Testis (tissue), 2 donors: ENCODE measurements at regions not wholly inside any gene's neighbourhood (a gene's known extent, or its start where the extent isn't known, plus 50 kb on each side); places are given as distances from the start of the nearest gene placed in this dataset.
A peak's percentile ranks its signal among the peaks of the same experiment; 100 is the strongest.

ENCODE experiments used
- DNase-seq: peaks from one replicate; pipeline ENCODE4 v3.0.0-alpha.2; 2019
- H3K27ac ChIP-seq, 2 donors: fragments of 200-600 bp; sonication (generic); one replicate each; pipeline ENCODE4 v1.5.1; 2019
- H3K27me3 ChIP-seq: fragments of 200-600 bp; sonication (generic); one replicate; pipeline ENCODE4 v1.5.1; 2019
- H3K36me3 ChIP-seq: fragments of 200-600 bp; sonication (generic); one replicate; pipeline ENCODE4 v1.5.1; 2017; ENCODE audit warnings: low read depth; ENCODE audit errors: missing control alignments
- H3K4me1 ChIP-seq: fragments of 200-600 bp; sonication (generic); one replicate; pipeline ENCODE4 v1.5.1; 2019
- H3K4me3 ChIP-seq, 2 donors: fragments of 200-600 bp; sonication (generic); one replicate each; pipeline ENCODE4 v1.5.1; 2017 to 2019
- H3K9me3 ChIP-seq: fragments of 200-600 bp; sonication (generic); one replicate; pipeline ENCODE4 v1.5.1; 2017
- CTCF ChIP-seq, 3 experiments: fragments of 450-650 bp in 2 of 3; fragments of 200-600 bp in 1 of 3; sonication (generic) in 1 of 3; IDR thresholded peaks; one replicate each; pipeline ENCODE4 v1.5.1; 2016 to 2019; ENCODE audit warnings: antibody characterized with exemption in 3 of 3, mild to moderate bottlenecking in 2 of 3, moderate library complexity in 1 of 3
- POLR2A ChIP-seq: fragments of 450-650 bp; IDR thresholded peaks from one replicate; pipeline ENCODE4 v1.6.1; 2017; ENCODE audit warnings: antibody characterized with exemption, mild to moderate bottlenecking, moderate library complexity
- WGBS, 2 donors: methylation state at CpG; one replicate each; pipeline ENCODE4 v1.1.5; 2018; 5-methylcytosine and 5-hydroxymethylcytosine counted together
- intact Hi-C: fragments of 100-400 bp; cut with DNase I; formaldehyde crosslinking; loops from one replicate; pipeline ENCODE4 v1.15.1; 2023; ENCODE audit warnings: low total_unique reads

GRCh38 chr2:64869126-64869525 lies 120.1 kb upstream of the SLC1A4 start:
- intact Hi-C loops: loop anchor here (5.0 to 10.0 kb wide), 3 partner anchors 104 to 277 kb away; no protein-coding TSS in a partner anchor
- Histone ChIP-seq H3K27me3 (no peaks in the 10 kb centered on the region), H3K9me3 (no peaks in the 10 kb centered on the region), H3K4me3 (no peak overlapping the region), H3K36me3 (no peaks in the 10 kb centered on the region), H3K4me1 (peaks cover 13% of the 10 kb centered on the region), H3K27ac (no peak overlapping the region)
- TF ChIP-seq POLR2A (no peak), CTCF (IDR thresholded peaks at IDR 0.05) (no peak)
- WGBS, 2 donors: 75 to 83% methylated on average over 10 of the region's 10 CpGs
- DNase-seq: no peak

DNA sequence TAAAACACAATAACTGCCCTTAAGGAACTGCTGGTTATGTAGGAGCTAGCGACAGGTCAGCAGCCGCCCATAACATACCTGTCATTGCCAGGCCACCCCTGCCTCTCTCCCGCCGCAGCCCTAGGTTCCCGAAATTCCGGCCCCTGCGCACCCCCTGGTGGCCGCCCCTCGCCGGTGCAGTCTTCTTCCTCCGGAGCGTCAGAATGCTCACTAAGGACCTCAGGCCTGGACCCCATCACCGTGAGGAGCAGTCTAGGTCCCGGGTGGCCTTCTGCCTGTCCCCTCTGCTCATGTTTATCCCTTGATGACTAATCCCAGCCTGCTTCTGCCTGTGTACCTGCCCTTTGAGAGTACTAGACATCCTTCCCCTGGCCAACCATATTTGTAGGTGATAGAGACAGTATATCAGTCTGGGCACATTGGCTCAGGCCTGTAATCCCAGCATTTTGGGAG lies 115.7 kb upstream of the SLC1A4 start:
- TF ChIP-seq POLR2A (no peak), CTCF (IDR thresholded peaks at IDR 0.05) (peak; percentile 85 to 97 (median 93))
- intact Hi-C loops: no loop called here
- Histone ChIP-seq H3K9me3 (no peaks in the 10 kb centered on the region), H3K36me3 (no peaks in the 10 kb centered on the region), H3K4me3 (peak overlapping the region in 1 of 2 donors; percentile 34), H3K27ac (no peak overlapping the region), H3K27me3 (no peaks in the 10 kb centered on the region), H3K4me1 (peaks cover 5% of the 10 kb centered on the region)
- WGBS, 2 donors: 0 to 1% methylated on average over 10 to 14 of the region's 14 CpGs
- DNase-seq: peak; percentile 88

DNA sequence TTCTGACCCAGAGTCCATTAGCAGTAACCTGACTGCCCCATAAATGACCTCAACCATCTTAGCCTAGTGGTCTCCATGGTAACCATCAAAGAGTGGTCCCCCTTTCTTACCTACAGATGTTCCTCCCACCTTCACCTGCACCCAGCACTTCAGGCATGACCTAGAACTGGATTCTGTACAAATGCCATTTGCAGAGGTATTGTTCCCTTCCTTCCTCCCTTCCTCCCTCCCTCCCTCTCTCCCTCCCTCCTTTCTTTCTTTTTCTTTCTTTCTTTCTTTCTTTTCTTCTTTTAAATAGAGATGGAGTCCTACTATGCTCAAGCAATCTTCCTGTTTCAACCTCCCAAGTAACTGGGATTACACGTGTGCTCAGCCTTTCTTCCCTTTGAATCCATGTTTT lies 114.6 kb upstream of the SLC1A4 start:
- TF ChIP-seq POLR2A (no peak), CTCF (IDR thresholded peaks at IDR 0.05) (no peak)
- H3K4me3 ChIP-seq: no peak overlapping the region
- no peaks in the 10 kb centered on the region for H3K9me3 ChIP-seq
- H3K27ac ChIP-seq: no peak overlapping the region
- H3K4me1 ChIP-seq: peaks cover 5% of the 10 kb centered on the region
- 91 to 97% methylated on average over 1 of the region's 1 CpG for WGBS, 2 donors
- H3K36me3 ChIP-seq: no peaks in the 10 kb centered on the region
- no peak for DNase-seq
- intact Hi-C loops: no loop called here
- no peaks in the 10 kb centered on the region for H3K27me3 ChIP-seq

DNA sequence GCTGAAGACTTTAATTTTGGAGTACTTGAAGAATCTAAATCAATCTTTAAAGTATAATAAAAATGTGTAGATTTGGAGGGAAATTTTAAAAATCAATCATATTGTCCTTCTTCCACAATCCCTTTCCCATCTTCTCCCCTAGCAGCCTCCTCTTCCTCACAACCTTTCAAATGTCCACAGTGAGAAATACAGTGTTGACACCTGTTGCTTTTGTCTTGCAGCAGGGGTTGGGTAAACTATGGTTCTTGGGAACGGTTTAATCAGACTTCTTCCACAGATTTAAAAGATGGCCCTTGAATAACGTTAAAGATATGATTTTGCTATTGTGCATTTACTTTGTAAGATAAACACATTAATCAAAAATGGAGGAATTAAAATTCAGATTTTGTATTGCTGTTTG lies 113.8 kb upstream of the SLC1A4 start:
- Histone ChIP-seq H3K36me3 (no peaks in the 10 kb centered on the region), H3K9me3 (no peaks in the 10 kb centered on the region), H3K27me3 (no peaks in the 10 kb centered on the region), H3K4me3 (no peak overlapping the region), H3K4me1 (peaks cover 5% of the 10 kb centered on the region), H3K27ac (no peak overlapping the region)
- TF ChIP-seq POLR2A (no peak), CTCF (IDR thresholded peaks at IDR 0.05) (no peak)
- 77 to 81% methylated on average over 2 of the region's 2 CpGs for WGBS, 2 donors
- intact Hi-C loops: no loop called here
- no peak for DNase-seq

- no peaks in the 10 kb centered on the region for H3K9me3 ChIP-seq
- no peaks in the 10 kb centered on the region for H3K27me3 ChIP-seq
- no peak overlapping the region for H3K27ac ChIP-seq
- no peak for DNase-seq
- intact Hi-C loops: no loop called here
- H3K4me3 ChIP-seq: no peak overlapping the region
- no peak for TF ChIP-seq CTCF (IDR thresholded peaks at IDR 0.05)
- no peak for TF ChIP-seq POLR2A
- 19 to 33% methylated on average over 3 of the region's 3 CpGs for WGBS, 2 donors
- peaks cover 5% of the 10 kb centered on the region for H3K4me1 ChIP-seq
- H3K36me3 ChIP-seq: no peaks in the 10 kb centered on the region
Measured at GRCh38 chr2:64876137-64876647, 113.0 kb upstream of the SLC1A4 start.
